ENCODE measurements at regions not wholly inside any gene's neighbourhood (a gene's known extent, or its start where the extent isn't known, plus 50 kb on each side); places are given as distances from the start of the nearest gene placed in this dataset.

GRCh38 chr5:4981608-4982007 lies 158.5 kb upstream of the ADAMTS16 start:
- H3K4me1 ChIP-seq (ENCODE audit: control insufficient read depth, extremely low read depth, insufficient read depth, low read length) = no peaks in the 10 kb centered on the region
- H3K79me2 ChIP-seq (ENCODE audit: control insufficient read depth, insufficient read depth, low read length) = no peaks in the 10 kb centered on the region
- DNase-seq (ENCODE audit: low read depth, low spot score) (no peak), FAIRE-seq (no peak)
- no TSS peak for BruUV-seq (replicated peaks)
- no peak overlapping the region for H3K27ac ChIP-seq (ENCODE audit: insufficient read depth, low read depth, low read length)
- no peak overlapping the region for H3K9ac ChIP-seq (replicated peaks; ENCODE audit: extremely low read depth, insufficient read depth, low read length)
- H2AFZ ChIP-seq (ENCODE audit: low read depth, low read length) = no peak overlapping the region
- H3K4me3 ChIP-seq (replicated peaks in 1 of 3; ENCODE audit: insufficient read depth in 1 of 3, low read depth in 1 of 3, low read length in 3 of 3) = no peak overlapping the region
- ChIA-PET POLR2A (no interaction called here), CTCF (no interaction called here)
- no peak overlapping the region for H3K4me2 ChIP-seq (ENCODE audit: insufficient read depth, low read length)
- H3K36me3 ChIP-seq (ENCODE audit: control insufficient read depth in 2 of 2, extremely low read depth in 1 of 2, insufficient read depth in 2 of 2, low read length in 2 of 2) = no peaks in the 10 kb centered on the region
- peaks cover under 1% of the 10 kb centered on the region for H3K9me3 ChIP-seq (replicated peaks; ENCODE audit: control insufficient read depth, insufficient read depth, low read length)
- H4K20me1 ChIP-seq (replicated peaks; ENCODE audit: control insufficient read depth, extremely low read depth, insufficient read depth, low read length) = no peaks in the 10 kb centered on the region
- TF ChIP-seq EZH2 (IDR thresholded peaks at IDR 0.05; ENCODE audit: borderline replicate concordance, low read depth, low read length, severe bottlenecking) (no peak), POLR2AphosphoS5 (IDR thresholded peaks at IDR 0.05; ENCODE audit: insufficient read depth, low read depth, low read length) (no peak), FOS (IDR thresholded peaks at IDR 0.05; ENCODE audit: borderline replicate concordance, insufficient read depth, low read length) (no peak), MYC (IDR thresholded peaks at IDR 0.05; ENCODE audit: low read depth, low read length) (no peak), JUN (IDR thresholded peaks at IDR 0.05; ENCODE audit: borderline replicate concordance, insufficient read depth, insufficient read length, low read depth) (no peak), CTCF (IDR thresholded peaks at IDR 0.05; ENCODE audit: extremely low read depth in 1 of 2, insufficient read depth in 1 of 2, low read depth in 1 of 2, low read length in 2 of 2) (no peak)
- dilution Hi-C loops (cut with MboI; ENCODE audit: extremely low pct_ligation_motif_present, low sequenced_read_pairs) = no loop called here
- no peaks in the 10 kb centered on the region for H3K27me3 ChIP-seq (ENCODE audit: control insufficient read depth in 2 of 2, insufficient read depth in 2 of 2, low read length in 2 of 2)
- H3K9me1 ChIP-seq (replicated peaks; ENCODE audit: control insufficient read depth, extremely low read depth, insufficient read depth, low read length) = no peaks in the 10 kb centered on the region
- intact Hi-C loops (cut with micrococcal nuclease) = no loop called here

GRCh38 chr5:4983701-4984100 lies 156.4 kb upstream of the ADAMTS16 start:
- intact Hi-C loops (cut with micrococcal nuclease) = no loop called here
- dilution Hi-C loops (cut with MboI; ENCODE audit: extremely low pct_ligation_motif_present, low sequenced_read_pairs) = no loop called here
- DNase-seq (ENCODE audit: low read depth, low spot score) (no peak), FAIRE-seq (no peak)
- Histone ChIP-seq H3K9ac (replicated peaks; ENCODE audit: extremely low read depth, insufficient read depth, low read length) (no peak overlapping the region), H3K4me3 (replicated peaks in 1 of 3; ENCODE audit: insufficient read depth in 1 of 3, low read depth in 1 of 3, low read length in 3 of 3) (no peak overlapping the region), H3K4me2 (ENCODE audit: insufficient read depth, low read length) (no peak overlapping the region), H3K27me3 (ENCODE audit: control insufficient read depth in 2 of 2, insufficient read depth in 2 of 2, low read length in 2 of 2) (no peaks in the 10 kb centered on the region), H3K79me2 (ENCODE audit: control insufficient read depth, insufficient read depth, low read length) (no peaks in the 10 kb centered on the region), H3K9me3 (replicated peaks; ENCODE audit: control insufficient read depth, insufficient read depth, low read length) (no peaks in the 10 kb centered on the region), H3K9me1 (replicated peaks; ENCODE audit: control insufficient read depth, extremely low read depth, insufficient read depth, low read length) (no peaks in the 10 kb centered on the region), H3K27ac (ENCODE audit: insufficient read depth, low read depth, low read length) (no peak overlapping the region), H3K36me3 (ENCODE audit: control insufficient read depth in 2 of 2, extremely low read depth in 1 of 2, insufficient read depth in 2 of 2, low read length in 2 of 2) (no peaks in the 10 kb centered on the region), H3K4me1 (ENCODE audit: control insufficient read depth, extremely low read depth, insufficient read depth, low read length) (no peaks in the 10 kb centered on the region), H2AFZ (ENCODE audit: low read depth, low read length) (no peak overlapping the region), H4K20me1 (replicated peaks; ENCODE audit: control insufficient read depth, extremely low read depth, insufficient read depth, low read length) (no peaks in the 10 kb centered on the region)
- no peak for TF ChIP-seq GATA2 (IDR thresholded peaks at IDR 0.05; ENCODE audit: insufficient read depth, insufficient read length, low read depth, low read length)
- TF ChIP-seq, protein P1, sequence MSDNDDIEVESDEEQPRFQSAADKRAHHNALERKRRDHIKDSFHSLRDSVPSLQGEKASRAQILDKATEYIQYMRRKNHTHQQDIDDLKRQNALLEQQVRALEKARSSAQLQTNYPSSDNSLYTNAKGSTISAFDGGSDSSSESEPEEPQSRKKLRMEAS (IDR thresholded peaks at IDR 0.05; ENCODE audit: insufficient read depth, insufficient read length) = no peak
- TF ChIP-seq POLR2AphosphoS5 (IDR thresholded peaks at IDR 0.05; ENCODE audit: insufficient read depth, low read depth, low read length) = no peak
- no peak for TF ChIP-seq JUN (IDR thresholded peaks at IDR 0.05; ENCODE audit: borderline replicate concordance, insufficient read depth, insufficient read length, low read depth)
- no peak for TF ChIP-seq POLR2A (IDR thresholded peaks at IDR 0.05; ENCODE audit: low read depth, low read length)
- no peak for TF ChIP-seq CTCF (IDR thresholded peaks at IDR 0.05; ENCODE audit: extremely low read depth in 1 of 2, insufficient read depth in 1 of 2, low read depth in 1 of 2, low read length in 2 of 2)
- no peak for TF ChIP-seq EZH2 (IDR thresholded peaks at IDR 0.05; ENCODE audit: borderline replicate concordance, low read depth, low read length, severe bottlenecking)
- TF ChIP-seq FOS (IDR thresholded peaks at IDR 0.05; ENCODE audit: borderline replicate concordance, insufficient read depth, low read length) = no peak
- no peak for TF ChIP-seq MYC (IDR thresholded peaks at IDR 0.05; ENCODE audit: low read depth, low read length)
- BruUV-seq (replicated peaks) = no TSS peak
- POLR2A ChIA-PET = no interaction called here
- CTCF ChIA-PET = no interaction called here
